ENCODE measurements at regions not wholly inside any gene's neighbourhood (a gene's known extent, or its start where the extent isn't known, plus 50 kb on each side); places are given as distances from the start of the nearest gene placed in this dataset.
A peak's percentile ranks its signal among the peaks of the same experiment; 100 is the strongest.

GRCh38 chr16:13300066-13300840 lies 398.9 kb downstream of the SHISA9 start:
- Histone ChIP-seq H3K79me2 (ENCODE audit: insufficient read depth, low read length) (no peaks in the 10 kb centered on the region), H3K27me3 (ENCODE audit: control insufficient read depth in 1 of 2, insufficient read depth in 2 of 2, low read length in 2 of 2) (peaks cover 1 to 6% of the 10 kb centered on the region in 2 experiments; a peak in 1 of 5 replicates), H4K20me1 (ENCODE audit: insufficient read depth, low read length) (no peaks in the 10 kb centered on the region), H2AFZ (ENCODE audit: low read length) (no peak overlapping the region), H3K4me2 (ENCODE audit: low read depth, low read length) (no peak overlapping the region), H3K4me3 (replicated peaks in 1 of 3; ENCODE audit: insufficient read depth in 1 of 3, low read depth in 2 of 3, low read length in 3 of 3) (no peak overlapping the region), H3K4me1 (ENCODE audit: insufficient read depth, low read length) (peaks cover 18% of the 10 kb centered on the region), H3K9ac (ENCODE audit: insufficient read depth, low read depth, low read length) (no peak overlapping the region), H3K9me3 (ENCODE audit: low read length) (no peaks in the 10 kb centered on the region), H3K27ac (ENCODE audit: extremely low read length, insufficient read depth, low read length) (no peak overlapping the region), H3K36me3 (replicated peaks in 1 of 2; ENCODE audit: control insufficient read depth in 1 of 2, insufficient read depth in 2 of 2, low read length in 2 of 2) (no peaks in the 10 kb centered on the region)
- no TSS peak for BruUV-seq (replicated peaks)
- ATAC-seq (no peak), DNase-seq (ENCODE audit: low spot score) (no peak), FAIRE-seq (no peak)
- TF ChIP-seq HNRNPK (IDR thresholded peaks at IDR 0.05; ENCODE audit: low read depth, low read length, poor library complexity, severe bottlenecking) (peak; percentile 48), ATF7-NPFF (CRISPR knock-in tag; IDR thresholded peaks at IDR 0.05; ENCODE audit: low read depth) (no peak), ZNF670 (CRISPR knock-in tag; IDR thresholded peaks at IDR 0.05; ENCODE audit: borderline replicate concordance) (no peak)
- intact Hi-C loops (cut with micrococcal nuclease; ENCODE audit: unreplicated experiment) (no loop called here), in situ Hi-C loops (cut with HindIII; ENCODE audit: extremely low pct_ligation_motif_present, low pct_unique_long_range_greater_than_20kb) (no loop called here)
- POLR2A ChIA-PET = no interaction called here
- CTCF ChIA-PET (ENCODE audit: low intra/inter-chr PET ratio, low total read pairs) = no interaction called here
- 33% methylated on average over 9 of the region's 9 CpGs for WGBS (ENCODE audit: low lambda C conversion rate)

GRCh38 chr16:13305019-13305755 lies 403.8 kb downstream of the SHISA9 start:
- TF ChIP-seq MYPOP (CRISPR knock-in tag; IDR thresholded peaks at IDR 0.05) (no peak), JUNB (CRISPR knock-in tag; IDR thresholded peaks at IDR 0.05; ENCODE audit: borderline replicate concordance) (no peak), CREM (IDR thresholded peaks at IDR 0.05) (no peak), CREM (CRISPR knock-in tag; IDR thresholded peaks at IDR 0.05) (no peak), AKAP8 (CRISPR knock-in tag; IDR thresholded peaks at IDR 0.05) (no peak), SSRP1 (CRISPR knock-in tag; IDR thresholded peaks at IDR 0.05) (no peak), ZNF121 (CRISPR knock-in tag; IDR thresholded peaks at IDR 0.05) (no peak), ZNF503 (CRISPR knock-in tag; IDR thresholded peaks at IDR 0.05) (no peak), NFRKB (IDR thresholded peaks at IDR 0.05) (no peak), IKZF1 (IDR thresholded peaks at IDR 0.05) (no peak)
- Histone ChIP-seq H3K4me2 (ENCODE audit: low read depth, low read length) (no peak overlapping the region), H3K36me3 (replicated peaks in 1 of 2; ENCODE audit: control insufficient read depth in 1 of 2, insufficient read depth in 2 of 2, low read length in 2 of 2) (no peaks in the 10 kb centered on the region), H3K4me3 (replicated peaks in 1 of 3; ENCODE audit: insufficient read depth in 1 of 3, low read depth in 2 of 3, low read length in 3 of 3) (no peak overlapping the region), H3K79me2 (ENCODE audit: insufficient read depth, low read length) (no peaks in the 10 kb centered on the region), H3K9ac (ENCODE audit: insufficient read depth, low read depth, low read length) (no peak overlapping the region), H3K27me3 (ENCODE audit: control insufficient read depth in 1 of 2, insufficient read depth in 2 of 2, low read length in 2 of 2) (no peaks in the 10 kb centered on the region), H4K20me1 (ENCODE audit: insufficient read depth, low read length) (no peaks in the 10 kb centered on the region), H3K9me3 (ENCODE audit: low read length) (no peaks in the 10 kb centered on the region), H3K27ac (ENCODE audit: extremely low read length, insufficient read depth, low read length) (no peak overlapping the region), H2AFZ (ENCODE audit: low read length) (no peak overlapping the region), H3K4me1 (ENCODE audit: insufficient read depth, low read length) (no peaks in the 10 kb centered on the region)
- ChIA-PET CTCF (ENCODE audit: low intra/inter-chr PET ratio, low total read pairs) (no interaction called here), POLR2A (no interaction called here)
- DNase-seq (ENCODE audit: low spot score) (no peak), ATAC-seq (no peak), FAIRE-seq (no peak)
- in situ Hi-C loops (cut with HindIII; ENCODE audit: extremely low pct_ligation_motif_present, low pct_unique_long_range_greater_than_20kb) (no loop called here), intact Hi-C loops (cut with micrococcal nuclease; ENCODE audit: unreplicated experiment) (no loop called here)
- 19% methylated on average over 8 of the region's 8 CpGs for WGBS (ENCODE audit: low lambda C conversion rate)
- BruUV-seq (replicated peaks) = no TSS peak
